Heart left ventricle (tissue), 13 donors: ENCODE measurements at regions not wholly inside any gene's neighbourhood (a gene's known extent, or its start where the extent isn't known, plus 50 kb on each side); places are given as distances from the start of the nearest gene placed in this dataset.

Source experiments
- CTCF ChIP-seq, 12 donors: fragments of 200-600 bp; sonication (generic) in 4 of 12; IDR thresholded peaks; one replicate each; pipeline versions ENCODE4 v1.5.0 to v1.8.0; 2018 to 2022; ENCODE audit warnings: antibody characterized with exemption in 12 of 12, mild to moderate bottlenecking in 5 of 12
- POLR2A ChIP-seq, 2 donors: fragments of 450-650 bp; IDR thresholded peaks; one replicate each; pipeline ENCODE4 v1.6.1; 2017; ENCODE audit warnings: antibody characterized with exemption in 2 of 2, mild to moderate bottlenecking in 2 of 2, moderate library complexity in 2 of 2
- donor health status: ischemic (EF 13 %, LVEDD 7.1; RV severe dilation, severe dysfunction).
- donor health status: DM: no; HTN: yes; CAD: no.
- donor health status: DM: no; HTN: no; CAD: no.
- donor health status: ischemic (EF 25% LVEDD 6.9; RV normal size, moderate dysfunction).
- donor health status: ischemic (EF 25% LVEDD 5.7; RV mildly dilated, moderate dysfunction).
- donor health status: ischemic (EF 35%, LVEDD 5.7; RV mildly dilated, moderate dysfunction).
- donor health status: nonischemic (EF 11% LVEDD 7.7; RV severe dilation, severe dysfunction).
- donor health status: DM: yes; HTN: yes; CAD: no.
- donor health status: PGD.
- donor health status: ischemic (EF 29% LVEDD 5.4; RV normal size, mild dysfunction).
- donor health status: nonischemic (EF 23%, LVEDD 6.1; RV moderate dilation, normal function).

- TF ChIP-seq CTCF (IDR thresholded peaks at IDR 0.05) (no peak), POLR2A (IDR thresholded peaks at IDR 0.05) (no peak)
Measured at GRCh38 chr3:64848822-64849221, 161.0 kb upstream of the ADAMTS9 start.
